Left ventricle myocardium inferior (tissue), 1 donor: ENCODE measurements at regions not wholly inside any gene's neighbourhood (a gene's known extent, or its start where the extent isn't known, plus 50 kb on each side); places are given as distances from the start of the nearest gene placed in this dataset.

Experiments used
- DNase-seq: peaks from one replicate; pipeline ENCODE4 v3.0.0-alpha.2; 2020
- H3K27ac ChIP-seq: fragments of 200-600 bp; replicated peaks from 2 replicates; pipeline ENCODE4 v1.8.0; 2021
- H3K27me3 ChIP-seq: fragments of 200-600 bp; 2 replicates; pipeline ENCODE4 v1.8.0; 2021; ENCODE audit warnings: low read depth
- H3K36me3 ChIP-seq: fragments of 200-600 bp; 2 replicates; pipeline ENCODE4 v1.8.0; 2021
- H3K4me1 ChIP-seq: fragments of 200-600 bp; 2 replicates; pipeline ENCODE4 v1.8.0; 2021
- H3K4me3 ChIP-seq: fragments of 200-600 bp; 2 replicates; pipeline ENCODE4 v1.8.0; 2021; ENCODE audit warnings: mild to moderate bottlenecking, moderate library complexity
- H3K9me3 ChIP-seq: fragments of 200-600 bp; replicated peaks from 2 replicates; pipeline ENCODE4 v1.8.0; 2021
- intact Hi-C: fragments of 100-400 bp; cut with micrococcal nuclease; formaldehyde crosslinking; loops from one replicate; pipeline ENCODE4 v1.11.0; 2022
- TF ChIP-seq, protein P1 (sequence below): fragments of 200-600 bp; IDR thresholded peaks from 2 replicates; pipeline ENCODE4 v1.8.0; 2021; ENCODE audit warnings: antibody characterized with exemption, mild to moderate bottlenecking, borderline replicate concordance
- donor health status: DM: no; HTN: yes; CAD: no; lungs with severe emphysema.

- Histone ChIP-seq H3K36me3 (no peaks in the 10 kb centered on the region), H3K9me3 (no peaks in the 10 kb centered on the region), H3K27me3 (no peaks in the 10 kb centered on the region), H3K4me3 (no peak overlapping the region), H3K27ac (no peak overlapping the region), H3K4me1 (peaks cover 14% of the 10 kb centered on the region)
- TF ChIP-seq, protein P1, sequence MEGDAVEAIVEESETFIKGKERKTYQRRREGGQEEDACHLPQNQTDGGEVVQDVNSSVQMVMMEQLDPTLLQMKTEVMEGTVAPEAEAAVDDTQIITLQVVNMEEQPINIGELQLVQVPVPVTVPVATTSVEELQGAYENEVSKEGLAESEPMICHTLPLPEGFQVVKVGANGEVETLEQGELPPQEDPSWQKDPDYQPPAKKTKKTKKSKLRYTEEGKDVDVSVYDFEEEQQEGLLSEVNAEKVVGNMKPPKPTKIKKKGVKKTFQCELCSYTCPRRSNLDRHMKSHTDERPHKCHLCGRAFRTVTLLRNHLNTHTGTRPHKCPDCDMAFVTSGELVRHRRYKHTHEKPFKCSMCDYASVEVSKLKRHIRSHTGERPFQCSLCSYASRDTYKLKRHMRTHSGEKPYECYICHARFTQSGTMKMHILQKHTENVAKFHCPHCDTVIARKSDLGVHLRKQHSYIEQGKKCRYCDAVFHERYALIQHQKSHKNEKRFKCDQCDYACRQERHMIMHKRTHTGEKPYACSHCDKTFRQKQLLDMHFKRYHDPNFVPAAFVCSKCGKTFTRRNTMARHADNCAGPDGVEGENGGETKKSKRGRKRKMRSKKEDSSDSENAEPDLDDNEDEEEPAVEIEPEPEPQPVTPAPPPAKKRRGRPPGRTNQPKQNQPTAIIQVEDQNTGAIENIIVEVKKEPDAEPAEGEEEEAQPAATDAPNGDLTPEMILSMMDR = no peak
- intact Hi-C loops = no loop called here
- DNase-seq = no peak
Observed at GRCh38 chr6:148235446-148235845, 107.2 kb upstream of the SASH1 start.

- Histone ChIP-seq H3K9me3 (no peaks in the 10 kb centered on the region), H3K4me1 (peaks cover 39% of the 10 kb centered on the region), H3K4me3 (no peak overlapping the region), H3K27ac (no peak overlapping the region), H3K36me3 (no peaks in the 10 kb centered on the region), H3K27me3 (no peaks in the 10 kb centered on the region)
- TF ChIP-seq, protein P1 = no peak
- intact Hi-C loops = no loop called here
- no peak for DNase-seq
Observed at GRCh38 chr6:148238713-148239112, 103.9 kb upstream of the SASH1 start.

DNA sequence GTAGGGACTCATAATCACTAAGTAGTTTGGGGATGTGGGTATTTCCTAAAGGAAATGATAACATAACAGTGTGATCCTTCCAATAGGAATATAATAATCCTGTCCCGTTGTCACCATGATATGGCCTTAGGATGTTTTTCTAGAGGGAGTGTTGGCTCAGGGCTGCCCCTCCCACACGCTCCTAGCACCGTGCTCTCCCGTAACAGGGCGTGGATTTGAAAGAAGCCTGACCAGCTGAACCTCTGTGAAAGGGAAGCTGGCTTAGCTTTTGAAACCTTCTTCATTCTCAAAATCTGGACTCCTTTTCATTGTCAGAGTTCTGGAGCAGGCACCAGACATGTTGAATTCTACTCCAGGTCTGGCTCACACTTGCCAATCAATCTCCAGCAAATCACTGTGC is 103.4 kb upstream of the SASH1 start:
- TF ChIP-seq, protein P1 = no peak
- no peak for DNase-seq
- H3K27me3 ChIP-seq = no peaks in the 10 kb centered on the region
- H3K27ac ChIP-seq = peak overlapping the region; percentile 79
- H3K4me1 ChIP-seq = peaks cover 44% of the 10 kb centered on the region
- no peaks in the 10 kb centered on the region for H3K9me3 ChIP-seq
- no peak overlapping the region for H3K4me3 ChIP-seq
- no peaks in the 10 kb centered on the region for H3K36me3 ChIP-seq
- intact Hi-C loops = no loop called here

- TF ChIP-seq, protein P1 = no peak
- DNase-seq = no peak
- intact Hi-C loops = no loop called here
Observed at GRCh38 chr6:148239801-148240460, 102.7 kb upstream of the SASH1 start.

DNA sequence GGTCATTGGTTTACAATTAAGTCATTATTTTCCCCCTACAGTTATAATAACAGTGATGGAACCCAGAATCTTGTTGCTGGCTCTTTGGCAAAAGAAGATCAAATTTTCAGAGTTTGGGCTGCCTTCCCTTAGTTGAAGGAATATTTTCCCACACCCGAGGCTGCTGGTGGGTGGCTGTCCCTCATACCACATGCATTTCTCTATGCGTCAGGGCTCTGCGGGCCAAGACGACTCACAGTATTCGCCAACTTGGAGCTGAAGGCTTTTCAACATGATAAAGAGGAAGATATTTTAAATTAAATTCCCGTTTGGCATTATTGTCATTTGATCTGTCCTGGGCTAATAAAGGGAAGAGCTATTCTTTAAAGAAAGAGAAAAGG is 102.2 kb upstream of the SASH1 start:
- DNase-seq = peak; percentile 48
- Histone ChIP-seq H3K36me3 (no peaks in the 10 kb centered on the region), H3K4me1 (peaks cover 53% of the 10 kb centered on the region), H3K27me3 (no peaks in the 10 kb centered on the region), H3K9me3 (no peaks in the 10 kb centered on the region), H3K4me3 (no peak overlapping the region), H3K27ac (peak overlapping the region; percentile 79)
- intact Hi-C loops = no loop called here
- TF ChIP-seq, protein P1 = no peak

More at GRCh38 chr6:148239801-148240460, 102.7 kb upstream of the SASH1 start:
- no peak overlapping the region for H3K4me3 ChIP-seq
- peaks cover 48% of the 10 kb centered on the region for H3K4me1 ChIP-seq
- no peaks in the 10 kb centered on the region for H3K36me3 ChIP-seq
- H3K9me3 ChIP-seq = no peaks in the 10 kb centered on the region
- H3K27me3 ChIP-seq = no peaks in the 10 kb centered on the region
- peak overlapping the region; percentile 79 for H3K27ac ChIP-seq
